Endodermal cell (in vitro differentiated cells): ENCODE measurements at regions not wholly inside any gene's neighbourhood (a gene's known extent, or its start where the extent isn't known, plus 50 kb on each side); places are given as distances from the start of the nearest gene placed in this dataset.
"Not testable (repeated sequence)": the region's sequence is repeated elsewhere in the genome, so short reads cannot be mapped to it uniquely, and the experiment has no call there.

ENCODE experiments used
- DNase-seq: peaks from one replicate; pipeline ENCODE4 v3.0.0-alpha.2; 2017
- H3K27ac ChIP-seq: 2 replicates; pipeline ENCODE4 v1.5.1; 2013; ENCODE audit warnings: mild to moderate bottlenecking, low read depth, low read length, moderate library complexity
- H3K27me3 ChIP-seq: 2 replicates; pipeline ENCODE4 v1.6.1; 2013; ENCODE audit warnings: mild to moderate bottlenecking, low read length, moderate library complexity; ENCODE audit not compliant: insufficient read depth, control insufficient read depth, poor library complexity, severe bottlenecking
- H3K36me3 ChIP-seq: 2 replicates; pipeline ENCODE4 v1.7.0; 2013; ENCODE audit warnings: mild to moderate bottlenecking, low read length, moderate library complexity; ENCODE audit not compliant: control insufficient read depth, insufficient read depth
- H3K4me1 ChIP-seq: one replicate; pipeline ENCODE4 v1.7.0; 2013; ENCODE audit warnings: low read length; ENCODE audit not compliant: control insufficient read depth, insufficient read depth
- H3K4me3 ChIP-seq: 2 replicates; pipeline ENCODE4 v1.5.1; 2013; ENCODE audit warnings: mild to moderate bottlenecking, low read length, moderate library complexity
- H3K9ac ChIP-seq: 2 replicates; pipeline ENCODE4 v1.6.1; 2013; ENCODE audit warnings: mild to moderate bottlenecking, low read length, moderate library complexity; ENCODE audit not compliant: poor library complexity, severe bottlenecking; ENCODE audit errors: extremely low read depth
- H3K9me3 ChIP-seq: 2 replicates; pipeline ENCODE4 v1.6.1; 2013; ENCODE audit warnings: mild to moderate bottlenecking, low read length, moderate library complexity; ENCODE audit not compliant: control insufficient read depth
- H3K27ac Mint-ChIP-seq: 2 replicates; pipeline ENCODE4 v1.8.0; 2020; ENCODE audit warnings: mixed read lengths
- H3K27me3 Mint-ChIP-seq: 2 replicates; pipeline ENCODE4 v1.8.0; 2021; ENCODE audit warnings: mild to moderate bottlenecking, mixed read lengths; ENCODE audit not compliant: insufficient read depth
- H3K36me3 Mint-ChIP-seq: 2 replicates; pipeline ENCODE4 v1.8.0; 2020; ENCODE audit warnings: low read depth, mixed read lengths
- H3K4me1 Mint-ChIP-seq: 2 replicates; pipeline ENCODE4 v1.8.0; 2020; ENCODE audit warnings: mixed read lengths
- H3K4me3 Mint-ChIP-seq: 2 replicates; pipeline ENCODE4 v1.8.0; 2020; ENCODE audit warnings: mild to moderate bottlenecking, moderate library complexity, mixed read lengths
- H3K9me3 Mint-ChIP-seq: 2 replicates; pipeline ENCODE4 v1.8.0; 2020; ENCODE audit warnings: mild to moderate bottlenecking, mixed read lengths
- WGBS, 2 experiments: methylation state at CpG; one replicate each; pipeline versions ENCODE4 v1.1.5 to v1.1.7; 2013; ENCODE audit warnings: missing lambda C conversion rate in 2 of 2, mixed read lengths in 1 of 2; ENCODE audit not compliant: insufficient coverage in 1 of 2, insufficient read length in 1 of 2; 5-methylcytosine and 5-hydroxymethylcytosine counted together
- TF ChIP-seq, protein P1 (sequence below): fragments of 200-600 bp; sonication (generic); conservative IDR thresholded peaks from 2 replicates; pipeline ENCODE4 v1.5.0; 2021; ENCODE audit warnings: antibody characterized with exemption, mild to moderate bottlenecking

DNA sequence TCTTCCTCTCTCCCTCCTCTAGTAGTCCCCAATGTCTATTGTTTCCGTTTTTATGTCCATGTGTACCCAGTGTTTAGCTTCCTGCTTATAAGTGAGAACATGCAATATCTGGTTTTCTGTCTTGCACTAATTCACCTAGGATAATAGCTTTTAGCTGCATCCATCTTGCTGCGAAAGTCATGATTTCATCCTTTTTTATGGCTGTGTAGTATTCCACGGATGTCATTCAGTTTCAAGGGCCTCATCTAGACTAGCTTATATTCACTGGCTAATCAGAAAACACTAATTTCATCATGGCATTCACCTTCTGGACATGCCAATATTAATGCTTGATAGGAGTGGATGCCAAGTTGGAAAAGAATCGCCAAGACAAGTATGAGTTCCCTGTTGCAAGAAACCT lies 619.6 kb upstream of the AUTS2 start:
- Mint-ChIP-seq H3K4me3 (no peak overlapping the region), H3K36me3 (no peaks in the 10 kb centered on the region), H3K27ac (no peak overlapping the region), H3K9me3 (peaks cover 13% of the 10 kb centered on the region), H3K27me3 (no peaks in the 10 kb centered on the region), H3K4me1 (peaks cover 20% of the 10 kb centered on the region)
- H3K4me1 ChIP-seq = no peaks in the 10 kb centered on the region
- 96 to 100% methylated on average over 2 to 4 of the region's 4 CpGs for WGBS, 2 experiments
- no peak for DNase-seq
- H3K9me3 ChIP-seq = peaks cover 23% of the 10 kb centered on the region
- peak overlapping the region; percentile 42 for H3K4me3 ChIP-seq
- no peak overlapping the region for H3K9ac ChIP-seq
- TF ChIP-seq, protein P1, sequence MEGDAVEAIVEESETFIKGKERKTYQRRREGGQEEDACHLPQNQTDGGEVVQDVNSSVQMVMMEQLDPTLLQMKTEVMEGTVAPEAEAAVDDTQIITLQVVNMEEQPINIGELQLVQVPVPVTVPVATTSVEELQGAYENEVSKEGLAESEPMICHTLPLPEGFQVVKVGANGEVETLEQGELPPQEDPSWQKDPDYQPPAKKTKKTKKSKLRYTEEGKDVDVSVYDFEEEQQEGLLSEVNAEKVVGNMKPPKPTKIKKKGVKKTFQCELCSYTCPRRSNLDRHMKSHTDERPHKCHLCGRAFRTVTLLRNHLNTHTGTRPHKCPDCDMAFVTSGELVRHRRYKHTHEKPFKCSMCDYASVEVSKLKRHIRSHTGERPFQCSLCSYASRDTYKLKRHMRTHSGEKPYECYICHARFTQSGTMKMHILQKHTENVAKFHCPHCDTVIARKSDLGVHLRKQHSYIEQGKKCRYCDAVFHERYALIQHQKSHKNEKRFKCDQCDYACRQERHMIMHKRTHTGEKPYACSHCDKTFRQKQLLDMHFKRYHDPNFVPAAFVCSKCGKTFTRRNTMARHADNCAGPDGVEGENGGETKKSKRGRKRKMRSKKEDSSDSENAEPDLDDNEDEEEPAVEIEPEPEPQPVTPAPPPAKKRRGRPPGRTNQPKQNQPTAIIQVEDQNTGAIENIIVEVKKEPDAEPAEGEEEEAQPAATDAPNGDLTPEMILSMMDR = no peak
- H3K27me3 ChIP-seq = no peaks in the 10 kb centered on the region
- H3K36me3 ChIP-seq = no peaks in the 10 kb centered on the region
- H3K27ac ChIP-seq = no peak overlapping the region

DNA sequence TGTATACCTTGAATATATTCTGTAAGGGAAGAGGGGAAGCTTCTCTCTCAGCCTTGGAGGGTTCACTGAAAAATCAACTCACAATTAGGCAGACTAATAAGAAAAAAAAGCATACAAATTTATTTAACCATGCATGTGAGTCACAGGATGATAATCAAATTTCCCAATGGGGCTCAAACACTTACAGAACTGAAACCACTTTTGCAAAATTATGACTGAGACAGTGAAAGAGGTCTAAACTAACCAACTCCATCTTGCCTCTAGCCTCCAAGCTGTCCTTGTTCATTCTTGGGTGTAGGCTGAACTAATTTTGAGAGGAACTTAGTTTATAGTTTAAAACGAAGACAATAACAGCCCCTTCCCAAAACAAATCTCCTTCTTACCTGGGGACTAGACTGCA lies 618.3 kb upstream of the AUTS2 start:
- no peaks in the 10 kb centered on the region for H3K4me1 ChIP-seq
- Mint-ChIP-seq H3K36me3 (no peaks in the 10 kb centered on the region), H3K27ac (peak overlapping the region; percentile 26), H3K4me1 (peaks cover 20% of the 10 kb centered on the region), H3K4me3 (no peak overlapping the region), H3K9me3 (peaks cover 13% of the 10 kb centered on the region), H3K27me3 (no peaks in the 10 kb centered on the region)
- no peak overlapping the region for H3K9ac ChIP-seq
- TF ChIP-seq, protein P1 = no peak
- WGBS, 2 experiments = no CpG with 5 or more reads among the region's 1 CpG
- H3K4me3 ChIP-seq = no peak overlapping the region
- H3K27ac ChIP-seq = no peak overlapping the region
- DNase-seq = no peak
- peaks cover 23% of the 10 kb centered on the region for H3K9me3 ChIP-seq
- no peaks in the 10 kb centered on the region for H3K27me3 ChIP-seq
- no peaks in the 10 kb centered on the region for H3K36me3 ChIP-seq

DNA sequence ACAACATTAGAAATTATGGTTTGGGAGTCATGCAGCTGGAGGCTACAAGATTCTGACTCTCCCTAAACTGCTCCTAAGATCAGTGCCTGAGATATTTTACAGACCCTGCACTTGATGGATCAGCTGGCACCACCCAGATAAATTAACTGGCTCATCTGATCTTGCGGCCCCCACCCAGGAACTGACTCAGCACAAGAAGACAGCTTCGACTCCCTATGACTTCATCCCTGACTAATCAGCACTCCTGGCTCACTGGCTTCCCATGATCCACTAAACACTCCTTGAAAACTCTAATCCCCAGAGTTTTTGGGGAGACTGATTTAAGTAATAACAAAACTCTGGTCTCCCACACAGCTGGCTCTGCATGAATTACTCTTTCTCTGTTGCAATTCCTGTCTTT lies 617.8 kb upstream of the AUTS2 start:
- Mint-ChIP-seq H3K9me3 (peaks cover 14% of the 10 kb centered on the region), H3K27ac (peak overlapping the region; percentile 15), H3K4me1 (peaks cover 20% of the 10 kb centered on the region)
- not testable (repeated sequence) for H3K27me3 ChIP-seq, H3K36me3 Mint-ChIP-seq, H3K27me3 Mint-ChIP-seq, H3K9ac ChIP-seq, H3K36me3 ChIP-seq, H3K4me3 Mint-ChIP-seq, H3K27ac ChIP-seq, H3K4me1 ChIP-seq, H3K4me3 ChIP-seq
- H3K9me3 ChIP-seq = peaks cover 23% of the 10 kb centered on the region
- 69 to 79% methylated on average over 2 of the region's 2 CpGs for WGBS, 2 experiments
- peak; percentile 49 for DNase-seq

DNA sequence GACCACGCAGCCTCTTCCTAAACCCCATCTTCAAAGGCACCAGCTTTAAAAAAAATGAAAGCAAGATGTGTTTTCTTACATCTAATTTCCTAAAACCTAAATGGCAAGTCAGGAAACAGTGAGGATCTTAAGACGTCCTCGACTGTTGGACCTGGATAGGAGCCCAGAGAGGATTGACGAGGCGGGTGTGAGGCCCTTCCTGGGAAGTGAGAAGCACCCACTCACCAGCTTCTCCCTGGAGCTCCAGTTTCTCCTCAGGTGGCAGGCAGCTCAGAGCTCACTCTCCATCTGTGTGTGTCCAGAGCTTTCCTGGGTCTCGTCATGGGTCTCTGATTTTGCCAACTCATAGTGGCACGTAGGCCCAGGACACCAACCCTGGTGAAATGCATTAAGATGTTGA lies 614.0 kb upstream of the AUTS2 start:
- H3K4me1 Mint-ChIP-seq = peaks cover 13% of the 10 kb centered on the region

More for the DNA sequence above, 614.0 kb upstream of the AUTS2 start:
- TF ChIP-seq, protein P1 = no peak
- no peaks in the 10 kb centered on the region for H3K36me3 ChIP-seq
- no peaks in the 10 kb centered on the region for H3K27me3 ChIP-seq
- H3K4me3 ChIP-seq = no peak overlapping the region
- Mint-ChIP-seq H3K27me3 (no peaks in the 10 kb centered on the region), H3K4me3 (no peak overlapping the region), H3K36me3 (peaks cover 2% of the 10 kb centered on the region), H3K27ac (no peak overlapping the region), H3K9me3 (peaks cover 27% of the 10 kb centered on the region)
- WGBS, 2 experiments = 78 to 90% methylated on average over 3 to 7 of the region's 7 CpGs
- H3K9me3 ChIP-seq = peaks cover 24% of the 10 kb centered on the region
- DNase-seq = no peak
- H3K4me1 ChIP-seq = no peaks in the 10 kb centered on the region
- no peak overlapping the region for H3K27ac ChIP-seq
- no peak overlapping the region for H3K9ac ChIP-seq
